Gastrocnemius medialis (tissue), 4 donors: ENCODE measurements at regions not wholly inside any gene's neighbourhood (a gene's known extent, or its start where the extent isn't known, plus 50 kb on each side); places are given as distances from the start of the nearest gene placed in this dataset.

Experiments
- CTCF ChIP-seq, 5 experiments: fragments of 450-650 bp in 3 of 5; fragments of 200-600 bp in 2 of 5; sonication (generic) in 2 of 5; IDR thresholded peaks in 4 of 5; conservative IDR thresholded peaks in 1 of 5; 1 replicate in 4 of 5; 2 replicates in 1 of 5; pipeline ENCODE4 v1.5.1; 2016 to 2019; ENCODE audit warnings: antibody characterized with exemption in 5 of 5, mild to moderate bottlenecking in 3 of 5, moderate library complexity in 3 of 5
- POLR2A ChIP-seq, 2 donors: fragments of 450-650 bp; IDR thresholded peaks; one replicate each; pipeline ENCODE4 v1.6.1; 2017; ENCODE audit warnings: antibody characterized with exemption in 2 of 2, mild to moderate bottlenecking in 2 of 2, moderate library complexity in 2 of 2

- TF ChIP-seq CTCF (IDR thresholded peaks at IDR 0.05 in 4 of 5, conservative IDR thresholded peaks at IDR 0.05 in 1 of 5) (no peak), POLR2A (IDR thresholded peaks at IDR 0.05) (no peak)
Observed at GRCh38 chr9:108021096-108021710, 531.6 kb upstream of the KLF4 start.
